K562 (cell line): ENCODE measurements at regions not wholly inside any gene's neighbourhood (a gene's known extent, or its start where the extent isn't known, plus 50 kb on each side); places are given as distances from the start of the nearest gene placed in this dataset.

Experiments
- ATAC-seq: fragments of 200-7000 bp; cut with Tn5 transposase; 3 replicates; pipeline ENCODE4 v1.9.1; 2020; ENCODE audit warnings: moderate library complexity
- BruUV-seq: library from RNA; stranded (reverse); fragments of 400-500 nt; replicated peaks from 2 replicates; lab custom pipeline; 2021; lab: Mats Ljungman, UMichigan
- CTCF ChIA-PET: fragments of 300-600 bp; formaldehyde crosslinking; extraction: SDS; loops from one replicate; lab custom pipeline; 2021; ENCODE audit warnings: low intra/inter-chr PET ratio; lab: Yijun Ruan, JAX
- POLR2A ChIA-PET: fragments of 300-600, 350-650 bp; sonication (Branson Sonifier 250); formaldehyde crosslinking; extraction: SDS; loops from one replicate; lab custom pipeline; 2021; ENCODE audit warnings: antibody characterized with exemption, inconsistent platforms; lab: Yijun Ruan, JAX
- DNase-seq, 4 experiments: peaks; one replicate each; pipeline versions ENCODE4 v3.0.0 to v3.0.0-alpha.2; 2011 to 2018; ENCODE audit warnings: low spot score in 3 of 4, mixed read lengths in 3 of 4; ENCODE audit errors: extremely low read depth in 1 of 4
- FAIRE-seq: peaks from 2 replicates; lab custom pipeline; 2011; peaks lifted over from hg19 to GRCh38; lab: Jason Lieb, UNC
- H2AFZ ChIP-seq: 2 replicates; pipeline ENCODE4 v1.6.0; 2011; ENCODE audit warnings: low read depth, low read length, control low read depth, inconsistent platforms
- H3K27ac ChIP-seq: fragments of 200-600 bp; 3 replicates; pipeline ENCODE4 v1.8.0; 2011; ENCODE audit warnings: low read depth, mild to moderate bottlenecking, control low read depth, inconsistent platforms, low read length, moderate library complexity, mixed read lengths; ENCODE audit errors: extremely low read depth
- H3K27me3 ChIP-seq, 2 experiments: fragments of 300-600 bp in 1 of 2; 2 replicates in 1 of 2; 3 replicates in 1 of 2; pipeline versions ENCODE4 v1.6.0 to v1.8.0; 2011; ENCODE audit warnings: inconsistent platforms in 2 of 2, low read length in 2 of 2, mild to moderate bottlenecking in 1 of 2, mixed read lengths in 1 of 2, moderate library complexity in 1 of 2; ENCODE audit not compliant: control insufficient read depth in 2 of 2, insufficient read depth in 2 of 2
- H3K36me3 ChIP-seq: fragments of 300-600 bp; 3 replicates; pipeline ENCODE4 v1.8.0; 2011; ENCODE audit warnings: mild to moderate bottlenecking, low read length, inconsistent platforms; ENCODE audit not compliant: control insufficient read depth, insufficient read depth
- H3K4me1 ChIP-seq, 2 experiments: fragments of 200-600 bp in 1 of 2; replicated peaks in 1 of 2; 2 replicates in 1 of 2; 3 replicates in 1 of 2; pipeline versions ENCODE4 v1.5.1 to v1.8.0; 2011; ENCODE audit warnings: inconsistent platforms in 2 of 2, low read length in 2 of 2, mild to moderate bottlenecking in 1 of 2, mixed read lengths in 1 of 2, moderate library complexity in 1 of 2; ENCODE audit not compliant: control insufficient read depth in 2 of 2, insufficient read depth in 2 of 2
- H3K4me2 ChIP-seq: 2 replicates; pipeline ENCODE4 v1.6.1; 2011; ENCODE audit warnings: low read length, control low read depth, inconsistent platforms, mixed read lengths; ENCODE audit not compliant: insufficient read depth
- H3K4me3 ChIP-seq: fragments of 200-600 bp; sonication (generic), shearing (Covaris generic); 2 replicates; pipeline ENCODE4 v1.5.1; 2016; ENCODE audit warnings: control low read depth, inconsistent platforms
- H3K79me2 ChIP-seq: fragments of 200-600 bp; 3 replicates; pipeline ENCODE4 v1.8.0; 2011; ENCODE audit warnings: low read length, inconsistent platforms; ENCODE audit not compliant: control insufficient read depth, insufficient read depth
- H3K9ac ChIP-seq, 2 experiments: 2 replicates each; pipeline versions ENCODE4 v1.6.0 to v1.6.1; 2011; ENCODE audit warnings: low read depth in 2 of 2, low read length in 2 of 2, control low read depth in 1 of 2, inconsistent platforms in 1 of 2, mild to moderate bottlenecking in 1 of 2, mixed read lengths in 1 of 2; ENCODE audit not compliant: insufficient read depth in 1 of 2
- H3K9me1 ChIP-seq: one replicate; pipeline ENCODE4 v1.6.0; 2011; ENCODE audit warnings: inconsistent platforms, mild to moderate bottlenecking, low read length, moderate library complexity; ENCODE audit not compliant: control insufficient read depth, insufficient read depth
- H3K9me3 ChIP-seq: replicated peaks from 2 replicates; pipeline ENCODE4 v1.5.1; 2011; ENCODE audit warnings: low read depth, low read length, inconsistent platforms; ENCODE audit not compliant: control insufficient read depth, insufficient read depth
- H4K20me1 ChIP-seq: replicated peaks from 2 replicates; pipeline ENCODE4 v1.6.1; 2011; ENCODE audit warnings: low read length, inconsistent platforms, mixed read lengths; ENCODE audit not compliant: control insufficient read depth, insufficient read depth
- BHLHE40 ChIP-seq: IDR thresholded peaks from 2 replicates; pipeline ENCODE4 v1.6.1; 2011; ENCODE audit warnings: low read length, improper control_type of control experiment
- DDX20 ChIP-seq: fragments of 450-650 bp; IDR thresholded peaks from 2 replicates; pipeline ENCODE4 v1.6.1; 2016; ENCODE audit warnings: missing genetic modification characterization, low read depth, mild to moderate bottlenecking, missing compliant biosample characterization, moderate library complexity
- E2F3 ChIP-seq: fragments of 250-450 bp; sonication (Bioruptor Pico); IDR thresholded peaks from 2 replicates; pipeline ENCODE4 v1.4.0; 2020; ENCODE audit warnings: mild to moderate bottlenecking
- ETV5 ChIP-seq: sonication (generic); formaldehyde crosslinking; IDR thresholded peaks from 2 replicates; pipeline ENCODE4 v1.4.0; 2020; ENCODE audit warnings: low read depth, mild to moderate bottlenecking, missing genetic modification reagents
- FOSL1 ChIP-seq: fragments of 200-800 bp; sonication (Bioruptor generic); conservative IDR thresholded peaks from 2 replicates; pipeline ENCODE4 v1.6.1; 2016; ENCODE audit warnings: missing genetic modification characterization, missing compliant biosample characterization
- KDM5B ChIP-seq: fragments of 200-600 bp; sonication (generic); IDR thresholded peaks from 2 replicates; pipeline ENCODE4 v1.6.1; 2012; ENCODE audit warnings: low read depth, mild to moderate bottlenecking, moderate library complexity, low read length, control low read depth, inconsistent platforms; ENCODE audit not compliant: insufficient replicate concordance
- L3MBTL2 ChIP-seq: fragments of 450-650 bp; IDR thresholded peaks from 2 replicates; pipeline ENCODE4 v1.6.1; 2016; ENCODE audit warnings: mild to moderate bottlenecking, moderate library complexity
- MTA2 ChIP-seq: fragments of 450-650 bp; IDR thresholded peaks from 2 replicates; pipeline ENCODE4 v1.6.1; 2016; ENCODE audit warnings: low read depth
- NEUROD1 ChIP-seq: fragments of 150-350 bp; IDR thresholded peaks from 2 replicates; pipeline ENCODE4 v1.6.1; 2014; ENCODE audit warnings: borderline replicate concordance, low read length, low read depth; ENCODE audit not compliant: partially characterized antibody
- SP1 ChIP-seq: sonication (generic); formaldehyde crosslinking; IDR thresholded peaks from 2 replicates; pipeline ENCODE4 v1.8.1; 2022; ENCODE audit warnings: mild to moderate bottlenecking, missing genetic modification reagents
- THRAP3 ChIP-seq: fragments of 450-650 bp; IDR thresholded peaks from 2 replicates; pipeline ENCODE4 v1.6.1; 2016; ENCODE audit warnings: mild to moderate bottlenecking, inconsistent platforms, borderline replicate concordance
- XRCC4 ChIP-seq: IDR thresholded peaks from one replicate; pipeline ENCODE4 v1.6.1; 2011; ENCODE audit not compliant: insufficient read depth, insufficient read length; ENCODE audit errors: extremely low read depth
- WGBS: fragments of 100-300 bp; shearing (Covaris generic); methylation state at CpG from one replicate; pipeline ENCODE4 v1.1.6; 2016; ENCODE audit warnings: low coverage, mixed read lengths; ENCODE audit not compliant: insufficient coverage; ENCODE audit errors: missing lambda C conversion rate; 5-methylcytosine and 5-hydroxymethylcytosine counted together
- in situ Hi-C: fragments of 300-500 bp; cut with MboI; formaldehyde crosslinking; loops from 4 replicates; pipeline ENCODE4 v1.15.0; 2018; ENCODE audit warnings: inconsistent platforms, mixed read lengths
- intact Hi-C: fragments of 100-400 bp; cut with micrococcal nuclease; formaldehyde crosslinking; loops from 2 replicates; pipeline ENCODE4 v1.14.2; 2022
- TF ChIP-seq, protein P1 (sequence below): fragments of 450-650 bp; IDR thresholded peaks from 2 replicates; pipeline ENCODE4 v1.6.1; 2018; ENCODE audit warnings: mild to moderate bottlenecking, low read depth; ENCODE audit not compliant: partially characterized antibody
- TF ChIP-seq, protein P2 (sequence below): fragments of 450-650 bp; IDR thresholded peaks from 2 replicates; pipeline ENCODE4 v1.6.1; 2016
- TF ChIP-seq, protein P3 (sequence below): fragments of 250-450 bp; sonication (Bioruptor Pico); IDR thresholded peaks from 2 replicates; pipeline ENCODE4 v1.9.0; 2021; ENCODE audit warnings: mild to moderate bottlenecking, inconsistent platforms

DNA sequence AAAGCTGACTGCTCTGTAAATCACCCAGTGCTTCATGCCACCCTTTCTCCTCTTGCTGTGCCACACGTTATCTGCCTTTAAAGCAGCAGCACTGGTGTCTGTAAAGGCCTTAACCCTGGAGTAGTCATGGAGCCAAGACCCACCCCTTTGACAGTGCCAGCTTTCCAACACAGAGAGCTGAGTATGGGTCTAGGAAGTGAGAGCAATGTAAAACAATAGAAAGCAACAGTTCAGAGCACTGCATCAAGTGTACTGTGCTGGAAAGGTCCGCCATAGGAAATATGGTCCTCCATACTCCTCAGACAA, 139.5 kb downstream of the DAD1 start (continued):
- no peak for TF ChIP-seq XRCC4
- TF ChIP-seq MTA2 = no peak
- TF ChIP-seq L3MBTL2 = no peak

DNA sequence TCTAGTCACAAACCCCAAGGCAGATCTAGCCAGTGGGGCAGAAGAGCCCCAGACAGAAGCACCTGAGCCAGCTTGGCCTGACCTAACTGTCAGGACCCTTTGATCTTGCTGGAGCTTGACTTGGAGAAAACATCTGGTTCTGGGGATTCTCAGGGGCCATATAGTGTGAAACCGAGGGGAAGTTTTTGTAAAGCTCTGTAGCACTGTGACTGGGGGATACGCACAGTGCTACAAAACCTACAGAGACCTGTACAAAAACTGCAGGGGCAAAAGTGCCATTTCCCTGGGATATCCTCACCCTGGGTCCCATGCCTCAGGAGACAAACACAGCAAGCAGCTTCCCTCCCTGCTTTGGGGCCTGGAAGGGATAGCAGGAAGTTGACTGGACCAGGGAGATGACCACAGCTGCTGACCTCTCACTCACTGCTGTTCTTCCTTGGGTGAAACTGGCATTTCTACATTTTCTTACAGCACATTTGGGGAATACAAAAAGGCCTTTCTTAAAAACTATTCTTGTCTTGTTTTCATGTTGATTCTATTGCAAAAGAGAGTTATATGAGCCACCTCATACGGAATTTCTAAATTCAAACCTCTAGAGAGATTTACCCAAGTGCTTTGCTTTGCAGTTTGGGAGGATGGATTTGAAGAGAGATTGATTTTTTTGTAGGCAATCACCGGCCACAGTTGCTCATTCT, 140.0 kb downstream of the DAD1 start:
- Histone ChIP-seq H3K27me3 (no peaks in the 10 kb centered on the region; a peak in 1 of 5 replicates), H3K9ac (no peak overlapping the region), H3K36me3 (no peaks in the 10 kb centered on the region), H3K79me2 (no peaks in the 10 kb centered on the region), H2AFZ (no peak overlapping the region), H3K27ac (no peak overlapping the region), H3K9me3 (no peaks in the 10 kb centered on the region), H3K4me1 (no peaks in the 10 kb centered on the region; a peak in 1 of 5 replicates), H3K4me2 (no peak overlapping the region), H3K4me3 (no peak overlapping the region), H4K20me1 (no peaks in the 10 kb centered on the region), H3K9me1 (no peaks in the 10 kb centered on the region)
- no peak for FAIRE-seq
- POLR2A ChIA-PET = no interaction called here
- CTCF ChIA-PET = no interaction called here
- BruUV-seq = no TSS peak
- DNase-seq = no peak
- intact Hi-C loops (no loop called here), in situ Hi-C loops (no loop called here)
- WGBS = 38% methylated on average over 4 of the region's 4 CpGs
- ATAC-seq = no peak
- TF ChIP-seq SP1 (no peak), THRAP3 (no peak), FOSL1 (tag) (no peak), KDM5B (no peak), BHLHE40 (no peak), DDX20 (no peak), ETV5 (no peak), NEUROD1 (no peak), E2F3 (CRISPR knock-in tag) (no peak)
- TF ChIP-seq, protein P1, sequence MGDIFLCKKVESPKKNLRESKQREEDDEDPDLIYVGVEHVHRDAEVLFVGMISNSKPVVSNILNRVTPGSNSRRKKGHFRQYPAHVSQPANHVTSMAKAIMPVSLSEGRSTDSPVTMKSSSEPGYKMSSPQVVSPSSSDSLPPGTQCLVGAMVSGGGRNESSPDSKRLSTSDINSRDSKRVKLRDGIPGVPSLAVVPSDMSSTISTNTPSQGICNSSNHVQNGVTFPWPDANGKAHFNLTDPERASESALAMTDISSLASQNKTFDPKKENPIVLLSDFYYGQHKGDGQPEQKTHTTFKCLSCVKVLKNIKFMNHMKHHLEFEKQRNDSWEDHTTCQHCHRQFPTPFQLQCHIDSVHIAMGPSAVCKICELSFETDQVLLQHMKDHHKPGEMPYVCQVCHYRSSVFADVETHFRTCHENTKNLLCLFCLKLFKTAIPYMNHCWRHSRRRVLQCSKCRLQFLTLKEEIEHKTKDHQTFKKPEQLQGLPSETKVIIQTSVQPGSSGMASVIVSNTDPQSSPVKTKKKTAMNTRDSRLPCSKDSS = no peak
- TF ChIP-seq, protein P2, sequence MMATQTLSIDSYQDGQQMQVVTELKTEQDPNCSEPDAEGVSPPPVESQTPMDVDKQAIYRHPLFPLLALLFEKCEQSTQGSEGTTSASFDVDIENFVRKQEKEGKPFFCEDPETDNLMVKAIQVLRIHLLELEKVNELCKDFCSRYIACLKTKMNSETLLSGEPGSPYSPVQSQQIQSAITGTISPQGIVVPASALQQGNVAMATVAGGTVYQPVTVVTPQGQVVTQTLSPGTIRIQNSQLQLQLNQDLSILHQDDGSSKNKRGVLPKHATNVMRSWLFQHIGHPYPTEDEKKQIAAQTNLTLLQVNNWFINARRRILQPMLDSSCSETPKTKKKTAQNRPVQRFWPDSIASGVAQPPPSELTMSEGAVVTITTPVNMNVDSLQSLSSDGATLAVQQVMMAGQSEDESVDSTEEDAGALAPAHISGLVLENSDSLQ = no peak
- TF ChIP-seq, protein P3, sequence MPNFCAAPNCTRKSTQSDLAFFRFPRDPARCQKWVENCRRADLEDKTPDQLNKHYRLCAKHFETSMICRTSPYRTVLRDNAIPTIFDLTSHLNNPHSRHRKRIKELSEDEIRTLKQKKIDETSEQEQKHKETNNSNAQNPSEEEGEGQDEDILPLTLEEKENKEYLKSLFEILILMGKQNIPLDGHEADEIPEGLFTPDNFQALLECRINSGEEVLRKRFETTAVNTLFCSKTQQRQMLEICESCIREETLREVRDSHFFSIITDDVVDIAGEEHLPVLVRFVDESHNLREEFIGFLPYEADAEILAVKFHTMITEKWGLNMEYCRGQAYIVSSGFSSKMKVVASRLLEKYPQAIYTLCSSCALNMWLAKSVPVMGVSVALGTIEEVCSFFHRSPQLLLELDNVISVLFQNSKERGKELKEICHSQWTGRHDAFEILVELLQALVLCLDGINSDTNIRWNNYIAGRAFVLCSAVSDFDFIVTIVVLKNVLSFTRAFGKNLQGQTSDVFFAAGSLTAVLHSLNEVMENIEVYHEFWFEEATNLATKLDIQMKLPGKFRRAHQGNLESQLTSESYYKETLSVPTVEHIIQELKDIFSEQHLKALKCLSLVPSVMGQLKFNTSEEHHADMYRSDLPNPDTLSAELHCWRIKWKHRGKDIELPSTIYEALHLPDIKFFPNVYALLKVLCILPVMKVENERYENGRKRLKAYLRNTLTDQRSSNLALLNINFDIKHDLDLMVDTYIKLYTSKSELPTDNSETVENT = no peak
